Fibroblast of skin of left quadriceps (primary cell): ENCODE measurements at regions not wholly inside any gene's neighbourhood (a gene's known extent, or its start where the extent isn't known, plus 50 kb on each side); places are given as distances from the start of the nearest gene placed in this dataset.
"Not testable (repeated sequence)": the region's sequence is repeated elsewhere in the genome, so short reads cannot be mapped to it uniquely, and the experiment has no call there.

Source experiments
- DNase-seq, 2 experiments: peaks; one replicate each; pipeline ENCODE4 v3.0.0-alpha.2; 2013; ENCODE audit warnings: low read depth in 2 of 2

- no peak for DNase-seq
Observed at GRCh38 chr13:82597747-82598146, 1284.5 kb downstream of the SLITRK1 start.

DNA sequence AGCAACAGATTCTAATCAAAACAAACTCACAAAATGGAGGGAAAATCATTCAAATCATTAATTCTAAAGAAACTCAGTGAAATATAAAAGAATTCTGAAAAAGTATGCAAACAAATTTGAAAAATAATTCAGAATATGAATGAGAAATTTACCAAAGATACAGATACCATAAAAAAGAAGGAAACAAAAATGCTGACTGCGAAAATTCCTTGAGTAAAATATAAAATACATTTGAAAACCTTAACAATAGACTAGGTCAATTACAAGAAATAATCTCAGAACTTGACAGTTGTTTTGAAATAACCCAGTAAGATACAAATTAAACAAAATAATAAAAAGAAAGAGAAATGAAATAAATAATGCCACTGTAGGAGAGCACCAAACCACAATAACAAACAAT, 1289.0 kb downstream of the SLITRK1 start:
- DNase-seq: no peak

- DNase-seq: no peak
Observed at GRCh38 chr13:82571653-82572052, 1310.6 kb downstream of the SLITRK1 start.

DNA sequence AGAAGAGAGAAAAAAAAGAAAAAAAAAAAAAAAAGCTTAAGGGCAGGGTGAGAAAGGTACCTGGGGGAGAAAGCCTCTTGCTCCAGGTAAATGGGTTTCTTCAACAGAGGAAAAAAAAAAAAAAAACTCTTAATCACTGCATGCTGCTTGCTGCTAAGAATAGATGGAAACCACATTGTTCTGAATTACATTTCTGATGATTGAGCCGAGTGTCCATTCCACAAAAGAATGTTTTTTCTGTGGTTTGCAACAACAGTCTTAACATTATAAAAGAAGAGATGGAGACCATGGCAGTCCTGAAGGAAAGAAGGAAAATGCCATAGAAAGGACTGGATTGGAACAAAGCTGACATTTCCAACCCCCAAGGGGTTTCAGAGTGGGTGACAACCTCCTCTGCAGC, 1312.7 kb downstream of the SLITRK1 start:
- DNase-seq: no peak

- no peak for DNase-seq
Observed at GRCh38 chr13:82566864-82567263, 1315.4 kb downstream of the SLITRK1 start.

GRCh38 chr13:82565201-82565600, 1317.1 kb downstream of the SLITRK1 start:
- no peak for DNase-seq

- DNase-seq: no peak
Observed at GRCh38 chr13:82560889-82561288, 1321.4 kb downstream of the SLITRK1 start.

DNA sequence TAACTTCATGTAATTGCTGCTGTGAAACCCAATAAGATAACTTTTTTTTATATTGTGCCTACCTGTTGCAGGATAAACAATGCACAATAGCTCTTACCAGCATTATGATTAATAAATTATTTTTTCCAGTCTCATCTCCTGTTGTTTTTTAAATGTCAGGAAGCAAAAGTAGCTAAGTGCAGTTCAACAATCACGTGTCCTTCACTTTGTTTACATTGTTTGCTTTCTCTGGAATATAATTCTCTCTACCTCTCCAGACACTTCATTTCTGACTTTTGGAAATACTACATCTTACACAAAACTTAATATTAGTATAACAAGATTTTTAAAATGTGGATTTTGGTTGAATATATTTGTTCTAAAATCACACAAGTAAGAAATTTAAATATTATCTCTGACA, 1359.4 kb downstream of the SLITRK1 start:
- no peak for DNase-seq

DNA sequence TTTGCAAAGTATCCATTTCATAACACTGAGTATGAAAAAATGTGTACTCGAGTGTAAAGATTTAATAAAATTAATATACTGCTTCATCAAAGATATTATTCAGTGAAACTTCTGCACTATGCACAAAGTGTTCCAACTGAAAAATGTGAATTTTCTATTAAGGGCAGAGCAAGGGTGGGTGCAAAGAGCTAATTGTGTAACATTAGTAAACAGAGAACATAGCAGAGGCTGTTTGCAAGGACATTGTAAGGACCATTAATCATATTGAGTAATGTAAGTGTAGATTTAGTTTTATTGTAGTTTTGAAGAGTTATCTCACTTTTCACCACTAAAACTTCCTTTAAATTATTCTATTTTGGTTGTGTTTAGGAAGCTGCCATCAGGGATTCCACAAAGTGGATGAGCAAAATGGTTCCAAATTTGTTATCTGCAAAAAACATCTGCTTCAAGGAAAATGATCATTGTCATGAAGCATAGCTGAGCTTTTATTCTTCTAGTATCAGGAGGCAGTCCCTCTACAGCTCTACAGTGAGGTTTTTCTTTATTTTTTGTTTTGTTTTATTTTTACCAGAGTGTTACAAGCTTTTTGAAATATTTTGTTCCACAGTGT, 1375.4 kb downstream of the SLITRK1 start:
- DNase-seq: no peak

- no peak for DNase-seq
Observed at GRCh38 chr13:82501834-82502233, 1380.4 kb downstream of the SLITRK1 start.

GRCh38 chr13:82480415-82480814, 1401.9 kb downstream of the SLITRK1 start:
- no peak for DNase-seq

DNA sequence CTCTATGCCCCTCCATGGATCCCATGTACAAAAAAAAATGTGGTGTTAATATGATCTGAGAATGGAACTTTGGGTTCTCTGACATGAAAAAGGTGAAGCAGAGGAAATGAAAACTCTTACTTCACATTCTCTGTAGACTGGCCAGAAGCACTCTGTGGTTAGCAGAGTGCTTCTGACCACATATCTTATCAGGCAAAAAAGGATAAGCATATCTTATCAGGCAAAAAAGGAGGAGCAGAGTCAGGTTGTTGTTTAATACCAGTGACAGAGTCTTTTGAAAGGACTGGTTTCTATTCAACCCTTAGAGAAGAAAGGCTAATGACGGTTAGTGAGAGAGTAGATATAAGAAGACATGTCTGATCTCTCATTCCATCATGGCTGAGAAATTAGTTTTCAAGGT, 1404.8 kb downstream of the SLITRK1 start:
- no peak for DNase-seq

- no peak for DNase-seq
Observed at GRCh38 chr13:82467626-82468025, 1414.6 kb downstream of the SLITRK1 start.

- DNase-seq: not testable (repeated sequence)
Observed at GRCh38 chr13:82459575-82459974, 1422.7 kb downstream of the SLITRK1 start.

- DNase-seq: no peak
Observed at GRCh38 chr13:82458169-82458568, 1424.1 kb downstream of the SLITRK1 start.

- DNase-seq: not testable (repeated sequence)
Observed at GRCh38 chr13:82457548-82457947, 1424.7 kb downstream of the SLITRK1 start.

GRCh38 chr13:82447416-82448077, 1434.7 kb downstream of the SLITRK1 start:
- no peak for DNase-seq

DNA sequence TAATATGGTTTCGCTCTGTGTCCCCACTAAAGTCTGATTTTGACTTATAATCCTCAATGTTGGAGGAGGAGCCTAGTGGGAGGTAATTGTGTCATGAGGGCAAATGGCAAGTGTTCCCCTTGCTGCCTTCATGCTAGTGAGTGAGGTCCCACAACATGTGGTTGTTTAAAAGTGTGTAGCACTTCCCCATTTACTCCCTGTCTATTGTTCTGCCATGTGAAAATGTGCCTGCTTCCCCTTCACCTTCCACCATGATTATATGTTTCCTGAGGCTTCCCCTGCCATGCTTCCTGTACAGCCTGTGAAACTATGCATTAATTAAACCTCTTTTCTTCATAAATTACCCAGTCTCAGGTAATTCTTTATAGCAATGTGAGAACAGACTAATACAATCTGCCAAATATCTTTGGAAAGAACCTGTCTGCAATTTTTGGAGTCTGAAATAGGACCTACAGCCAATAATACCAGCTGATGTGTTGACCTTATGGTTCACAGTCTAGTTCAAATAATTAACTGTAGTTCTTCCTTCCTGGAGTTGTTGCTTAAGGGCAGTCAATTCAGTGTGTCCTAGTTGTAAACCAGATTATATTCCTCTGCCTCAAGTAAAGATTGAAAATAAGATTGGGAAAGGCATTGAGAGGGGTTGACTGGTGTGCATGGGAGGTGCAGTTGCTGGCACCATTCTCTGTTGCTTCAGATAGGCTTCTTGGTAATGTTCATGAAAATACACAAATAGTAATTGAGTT, 1442.9 kb downstream of the SLITRK1 start:
- DNase-seq: no peak

DNA sequence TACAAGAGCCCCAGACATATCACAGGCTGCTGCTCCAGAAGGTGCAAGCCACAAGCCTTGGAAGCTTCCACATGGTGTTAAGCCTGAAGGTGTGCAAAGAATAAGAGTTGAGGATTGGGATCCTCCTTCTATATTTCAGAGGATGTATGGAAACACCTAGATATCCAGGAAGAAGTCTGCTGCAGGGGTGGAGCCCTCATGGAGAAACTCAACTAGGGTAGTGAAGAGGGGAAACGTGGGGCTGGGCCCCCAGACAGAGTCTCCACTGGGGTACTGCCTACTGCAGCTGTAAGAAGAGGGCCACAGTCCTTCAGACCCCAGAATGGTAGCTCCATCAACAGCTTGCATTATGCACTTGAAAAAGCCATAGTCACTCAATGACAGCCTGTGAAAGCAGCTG, 1444.0 kb downstream of the SLITRK1 start:
- no peak for DNase-seq

GRCh38 chr13:82436099-82436585, 1446.1 kb downstream of the SLITRK1 start:
- no peak for DNase-seq

- DNase-seq: no peak
Observed at GRCh38 chr13:82432949-82433348, 1449.3 kb downstream of the SLITRK1 start.

DNA sequence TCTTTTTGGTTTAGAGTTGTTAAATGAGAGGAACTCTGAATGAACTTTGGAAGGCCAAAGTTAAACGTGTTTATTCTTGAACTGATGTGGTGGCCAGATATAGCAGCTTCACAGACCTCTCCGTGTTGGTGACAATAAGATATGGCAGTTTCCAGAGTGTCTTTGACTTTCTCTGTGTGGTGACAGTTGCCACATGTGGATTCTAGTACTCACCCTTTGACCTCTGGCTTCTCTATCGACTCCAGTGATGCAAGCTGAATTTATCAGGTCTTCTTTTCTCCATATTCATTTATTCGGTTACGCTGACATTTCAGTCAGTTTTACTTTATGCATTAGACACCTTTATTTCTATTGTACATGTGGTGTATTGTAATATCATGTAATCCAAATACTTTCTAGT, 1469.5 kb downstream of the SLITRK1 start:
- no peak for DNase-seq

GRCh38 chr13:82407321-82407720, 1475.0 kb downstream of the SLITRK1 start:
- no peak for DNase-seq
